SK-N-SH (cell line): ENCODE measurements at regions not wholly inside any gene's neighbourhood (a gene's known extent, or its start where the extent isn't known, plus 50 kb on each side); places are given as distances from the start of the nearest gene placed in this dataset.

ENCODE experiments used
- CTCF ChIA-PET: fragments of 300-600, 350-600 bp; formaldehyde crosslinking; extraction: SDS; loops from one replicate; lab custom pipeline; 2021; lab: Yijun Ruan, JAX
- POLR2A ChIA-PET: fragments of 350-600 bp; sonication (Branson Sonifier 250); formaldehyde crosslinking; extraction: SDS; loops from one replicate; lab custom pipeline; 2020; ENCODE audit warnings: antibody characterized with exemption, inconsistent platforms; lab: Yijun Ruan, JAX
- DNase-seq: peaks from one replicate; pipeline ENCODE4 v3.0.0; 2012
- H2AFZ ChIP-seq: fragments of 200-600 bp; sonication (generic); 2 replicates; pipeline ENCODE4 v1.8.1; 2016; ENCODE audit warnings: antibody characterized with exemption, mild to moderate bottlenecking, low read depth
- H3F3A ChIP-seq: fragments of 200-600 bp; sonication (generic); replicated peaks from 2 replicates; pipeline ENCODE3; 2016; ENCODE audit warnings: antibody characterized with exemption, mild to moderate bottlenecking; ENCODE audit not compliant: insufficient read depth
- H3K27ac ChIP-seq, 2 experiments: fragments of 200-500 bp in 1 of 2; fragments of 200-600 bp in 1 of 2; sonication (Bioruptor generic) in 1 of 2; sonication (generic), shearing (Covaris generic) in 1 of 2; 2 replicates each; pipeline versions ENCODE4 v1.5.1 to v1.6.1; 2014 to 2016; ENCODE audit warnings: low read depth in 2 of 2, inconsistent platforms in 1 of 2, low read length in 1 of 2, mild to moderate bottlenecking in 1 of 2, mixed read lengths in 1 of 2
- H3K27me3 ChIP-seq: fragments of 200-600 bp; sonication (generic), shearing (Covaris generic); 2 replicates; pipeline ENCODE4 v1.6.1; 2016; ENCODE audit warnings: mixed run types; ENCODE audit not compliant: insufficient read depth
- H3K36me3 ChIP-seq, 2 experiments: fragments of 200-500 bp in 1 of 2; fragments of 200-600 bp in 1 of 2; sonication (Bioruptor generic) in 1 of 2; sonication (generic) in 1 of 2; replicated peaks in 1 of 2; 2 replicates each; pipeline versions ENCODE3 to v1.5.1; 2014 to 2016; ENCODE audit warnings: low read length in 1 of 2, mild to moderate bottlenecking in 1 of 2; ENCODE audit not compliant: insufficient read depth in 2 of 2, control insufficient read depth in 1 of 2
- H3K4me1 ChIP-seq, 2 experiments: fragments of 200-500 bp in 1 of 2; fragments of 200-600 bp in 1 of 2; sonication (Bioruptor generic) in 1 of 2; sonication (generic), shearing (Covaris generic) in 1 of 2; 2 replicates each; pipeline versions ENCODE4 v1.5.1 to v1.6.1; 2014 to 2016; ENCODE audit warnings: low read depth in 1 of 2, low read length in 1 of 2, mixed run types in 1 of 2; ENCODE audit not compliant: insufficient read depth in 2 of 2, control insufficient read depth in 1 of 2
- H3K4me2 ChIP-seq: fragments of 200-600 bp; sonication (generic), shearing (Covaris generic); 2 replicates; pipeline ENCODE4 v1.6.1; 2017; ENCODE audit warnings: mixed run types
- H3K4me3 ChIP-seq, 2 experiments: fragments of 200-500 bp in 1 of 2; fragments of 200-600 bp in 1 of 2; sonication (Bioruptor generic) in 1 of 2; sonication (generic), shearing (Covaris generic) in 1 of 2; 2 replicates each; pipeline versions ENCODE4 v1.5.1 to v1.8.1; 2014 to 2016; ENCODE audit warnings: low read depth in 2 of 2, inconsistent platforms in 1 of 2, low read length in 1 of 2, mild to moderate bottlenecking in 1 of 2, mixed read lengths in 1 of 2, moderate library complexity in 1 of 2
- H3K79me2 ChIP-seq: fragments of 200-600 bp; sonication (generic); 2 replicates; pipeline ENCODE4 v1.8.1; 2017; ENCODE audit warnings: mild to moderate bottlenecking; ENCODE audit not compliant: insufficient read depth
- H3K9ac ChIP-seq: fragments of 200-600 bp; sonication (generic); 2 replicates; pipeline ENCODE4 v1.6.1; 2017; ENCODE audit warnings: mixed run types
- H3K9me2 ChIP-seq: fragments of 200-600 bp; sonication (generic); 2 replicates; pipeline ENCODE4 v1.6.1; 2017; ENCODE audit warnings: mixed run types
- H3K9me3 ChIP-seq: fragments of 200-600 bp; sonication (generic); 2 replicates; pipeline ENCODE4 v1.6.1; 2017; ENCODE audit warnings: mixed run types, mild to moderate bottlenecking, moderate library complexity
- H4K20me1 ChIP-seq: fragments of 200-600 bp; sonication (generic); 2 replicates; pipeline ENCODE4 v1.6.1; 2017; ENCODE audit warnings: mild to moderate bottlenecking, mixed run types; ENCODE audit not compliant: insufficient read depth
- CTCF ChIP-seq: fragments of 200-600 bp; sonication (generic); IDR thresholded peaks from 2 replicates; pipeline ENCODE4 v1.6.1; 2017; ENCODE audit warnings: antibody characterized with exemption, mild to moderate bottlenecking, moderate library complexity
- ELF1 ChIP-seq: IDR thresholded peaks from 2 replicates; pipeline ENCODE4 v1.4.0; 2012
- GABPA ChIP-seq: IDR thresholded peaks from 2 replicates; pipeline ENCODE4 v1.4.0; 2012; ENCODE audit warnings: low read depth, mild to moderate bottlenecking
- IRF3 ChIP-seq: fragments of 150-350 bp; IDR thresholded peaks from 2 replicates; pipeline ENCODE4 v1.6.1; 2016; ENCODE audit warnings: mild to moderate bottlenecking, low read depth, low read length
- JUND ChIP-seq: IDR thresholded peaks from 2 replicates; pipeline ENCODE4 v1.4.0; 2012
- NFIC ChIP-seq: IDR thresholded peaks from 2 replicates; pipeline ENCODE4 v1.4.0; 2012; ENCODE audit warnings: borderline replicate concordance
- NRF1 ChIP-seq: IDR thresholded peaks from 2 replicates; pipeline ENCODE4 v1.6.1; 2012; ENCODE audit warnings: low read depth, mild to moderate bottlenecking, low read length
- REST ChIP-seq: IDR thresholded peaks from 2 replicates; pipeline ENCODE4 v1.6.1; 2012; ENCODE audit warnings: mild to moderate bottlenecking, low read depth, low read length, moderate library complexity
- TAF1 ChIP-seq: IDR thresholded peaks from 2 replicates; pipeline ENCODE4 v1.6.1; 2012; ENCODE audit warnings: low read depth, mild to moderate bottlenecking, low read length, moderate library complexity, borderline replicate concordance
- YY1 ChIP-seq: IDR thresholded peaks from 2 replicates; pipeline ENCODE4 v1.4.0; 2012; ENCODE audit warnings: low read depth, mild to moderate bottlenecking
- WGBS: methylation state at CpG from one replicate; pipeline ENCODE4 v1.1.6; 2017; ENCODE audit warnings: low lambda C conversion rate; 5-methylcytosine and 5-hydroxymethylcytosine counted together
- TF ChIP-seq, protein P1 (sequence below): IDR thresholded peaks from 2 replicates; pipeline ENCODE4 v1.4.0; 2012; ENCODE audit warnings: low read depth

DNA sequence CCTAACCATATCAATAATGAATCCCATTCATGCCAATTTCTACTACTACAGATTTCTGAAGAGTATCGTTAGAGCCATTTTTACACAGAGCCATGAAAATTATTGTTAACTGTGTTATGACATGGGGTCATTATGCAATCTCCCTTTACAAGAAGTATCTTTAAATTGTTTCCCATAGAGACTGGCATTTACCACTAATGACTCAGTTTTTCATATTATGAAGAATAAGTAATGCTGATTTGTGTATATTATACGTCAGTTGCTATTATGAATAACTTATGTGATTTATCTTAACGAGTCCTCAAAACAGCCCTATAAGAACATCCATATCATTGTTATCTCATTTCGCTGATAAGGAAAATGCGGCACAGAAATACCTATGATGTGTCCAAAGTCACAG lies 173.8 kb downstream of the KCNJ2 start:
- no peaks in the 10 kb centered on the region for H3K9me3 ChIP-seq
- H3F3A ChIP-seq = no peaks in the 10 kb centered on the region
- no peak overlapping the region for H3K4me2 ChIP-seq
- H3K36me3 ChIP-seq = no peaks in the 10 kb centered on the region
- H2AFZ ChIP-seq = no peak overlapping the region
- H4K20me1 ChIP-seq = no peaks in the 10 kb centered on the region
- H3K4me1 ChIP-seq = no peaks in the 10 kb centered on the region
- no peaks in the 10 kb centered on the region for H3K27me3 ChIP-seq
- no peak overlapping the region for H3K27ac ChIP-seq
- no peak overlapping the region for H3K4me3 ChIP-seq
- H3K79me2 ChIP-seq = no peaks in the 10 kb centered on the region
- CTCF ChIA-PET = no interaction called here
- no peak overlapping the region for H3K9ac ChIP-seq
- 84% methylated on average over 5 of the region's 5 CpGs for WGBS
- TF ChIP-seq, protein P1, sequence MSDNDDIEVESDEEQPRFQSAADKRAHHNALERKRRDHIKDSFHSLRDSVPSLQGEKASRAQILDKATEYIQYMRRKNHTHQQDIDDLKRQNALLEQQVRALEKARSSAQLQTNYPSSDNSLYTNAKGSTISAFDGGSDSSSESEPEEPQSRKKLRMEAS = no peak
- no peak for TF ChIP-seq ELF1
- TF ChIP-seq REST = no peak
- TF ChIP-seq JUND = no peak
- TF ChIP-seq CTCF = no peak
- no peak for TF ChIP-seq IRF3
- TF ChIP-seq TAF1 = no peak
- no peak for TF ChIP-seq GABPA
- TF ChIP-seq NRF1 = no peak
- TF ChIP-seq YY1 = no peak
- TF ChIP-seq NFIC = no peak
- no peaks in the 10 kb centered on the region for H3K9me2 ChIP-seq
- POLR2A ChIA-PET = no interaction called here
- no peak for DNase-seq
